Nephron progenitor cell (in vitro differentiated cells): ENCODE measurements at regions not wholly inside any gene's neighbourhood (a gene's known extent, or its start where the extent isn't known, plus 50 kb on each side); places are given as distances from the start of the nearest gene placed in this dataset.

Experiments
- DNase-seq: peaks from one replicate; pipeline ENCODE4 v3.0.0; 2021
- H3K27ac Mint-ChIP-seq: 2 replicates; pipeline ENCODE4 v1.8.0; 2021; ENCODE audit warnings: mild to moderate bottlenecking, moderate library complexity, mixed read lengths
- H3K27me3 Mint-ChIP-seq: 2 replicates; pipeline ENCODE4 v1.8.0; 2021; ENCODE audit warnings: mild to moderate bottlenecking, low read depth, mixed read lengths; ENCODE audit not compliant: poor library complexity
- H3K36me3 Mint-ChIP-seq: 2 replicates; pipeline ENCODE4 v1.8.0; 2021; ENCODE audit warnings: low read depth, mixed read lengths
- H3K4me1 Mint-ChIP-seq: 2 replicates; pipeline ENCODE4 v1.8.0; 2021; ENCODE audit warnings: mixed read lengths
- H3K4me3 Mint-ChIP-seq: 2 replicates; pipeline ENCODE4 v1.8.0; 2021; ENCODE audit warnings: mild to moderate bottlenecking, moderate library complexity, mixed read lengths
- H3K9me3 Mint-ChIP-seq: 2 replicates; pipeline ENCODE4 v1.8.0; 2021; ENCODE audit warnings: mild to moderate bottlenecking, moderate library complexity, mixed read lengths
- TF ChIP-seq, protein P1 (sequence below): fragments of 200-600 bp; sonication (generic); IDR thresholded peaks from 2 replicates; pipeline ENCODE4 v1.5.0; 2021; ENCODE audit warnings: antibody characterized with exemption

DNA sequence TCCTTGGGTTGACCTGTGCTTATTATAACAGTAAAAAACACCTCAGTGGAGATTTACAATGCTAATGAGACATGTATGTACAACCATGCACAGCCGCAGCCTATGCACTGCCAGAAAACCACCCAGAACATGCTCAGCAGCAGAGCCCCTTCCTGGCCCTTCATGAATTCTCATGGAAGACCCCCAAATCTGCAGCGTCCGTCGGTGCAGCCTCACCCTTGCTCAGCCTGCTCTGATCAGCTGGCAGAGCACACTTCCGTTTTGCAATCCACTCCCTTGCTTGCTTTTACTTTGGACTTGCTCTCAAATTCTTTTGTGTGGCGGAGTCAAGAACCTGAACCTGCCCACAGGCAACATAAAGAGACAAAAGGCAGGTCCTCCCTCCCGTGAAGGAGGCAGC is 378.2 kb upstream of the SULF2 start:
- no peak for DNase-seq
- Mint-ChIP-seq H3K27ac (no peak overlapping the region), H3K4me1 (peaks cover 42% of the 10 kb centered on the region), H3K4me3 (no peak overlapping the region), H3K9me3 (no peaks in the 10 kb centered on the region), H3K27me3 (peaks cover 15% of the 10 kb centered on the region), H3K36me3 (no peaks in the 10 kb centered on the region)
- TF ChIP-seq, protein P1, sequence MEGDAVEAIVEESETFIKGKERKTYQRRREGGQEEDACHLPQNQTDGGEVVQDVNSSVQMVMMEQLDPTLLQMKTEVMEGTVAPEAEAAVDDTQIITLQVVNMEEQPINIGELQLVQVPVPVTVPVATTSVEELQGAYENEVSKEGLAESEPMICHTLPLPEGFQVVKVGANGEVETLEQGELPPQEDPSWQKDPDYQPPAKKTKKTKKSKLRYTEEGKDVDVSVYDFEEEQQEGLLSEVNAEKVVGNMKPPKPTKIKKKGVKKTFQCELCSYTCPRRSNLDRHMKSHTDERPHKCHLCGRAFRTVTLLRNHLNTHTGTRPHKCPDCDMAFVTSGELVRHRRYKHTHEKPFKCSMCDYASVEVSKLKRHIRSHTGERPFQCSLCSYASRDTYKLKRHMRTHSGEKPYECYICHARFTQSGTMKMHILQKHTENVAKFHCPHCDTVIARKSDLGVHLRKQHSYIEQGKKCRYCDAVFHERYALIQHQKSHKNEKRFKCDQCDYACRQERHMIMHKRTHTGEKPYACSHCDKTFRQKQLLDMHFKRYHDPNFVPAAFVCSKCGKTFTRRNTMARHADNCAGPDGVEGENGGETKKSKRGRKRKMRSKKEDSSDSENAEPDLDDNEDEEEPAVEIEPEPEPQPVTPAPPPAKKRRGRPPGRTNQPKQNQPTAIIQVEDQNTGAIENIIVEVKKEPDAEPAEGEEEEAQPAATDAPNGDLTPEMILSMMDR: no peak

DNA sequence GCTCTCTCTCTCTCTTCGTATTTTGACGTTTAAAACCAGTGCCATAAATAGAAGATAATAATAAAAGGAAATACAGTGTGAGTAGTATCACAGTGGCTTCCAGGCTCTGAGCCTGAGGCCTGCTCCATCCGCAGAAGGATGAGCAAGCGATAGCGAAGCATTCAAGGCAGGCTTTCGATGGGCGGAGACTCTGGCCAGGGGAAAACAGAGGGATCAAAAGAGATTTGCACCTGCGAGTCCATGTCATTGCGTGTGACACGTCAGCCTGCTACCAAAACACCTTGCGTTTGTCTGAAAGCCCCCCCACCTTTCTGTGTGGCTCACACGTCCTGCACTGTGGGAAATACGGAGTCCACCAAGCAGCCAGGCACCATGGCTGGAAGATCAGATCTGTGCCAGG is 377.3 kb upstream of the SULF2 start:
- no peaks in the 10 kb centered on the region for H3K36me3 Mint-ChIP-seq
- peaks cover 5% of the 10 kb centered on the region for H3K9me3 Mint-ChIP-seq

DNA sequence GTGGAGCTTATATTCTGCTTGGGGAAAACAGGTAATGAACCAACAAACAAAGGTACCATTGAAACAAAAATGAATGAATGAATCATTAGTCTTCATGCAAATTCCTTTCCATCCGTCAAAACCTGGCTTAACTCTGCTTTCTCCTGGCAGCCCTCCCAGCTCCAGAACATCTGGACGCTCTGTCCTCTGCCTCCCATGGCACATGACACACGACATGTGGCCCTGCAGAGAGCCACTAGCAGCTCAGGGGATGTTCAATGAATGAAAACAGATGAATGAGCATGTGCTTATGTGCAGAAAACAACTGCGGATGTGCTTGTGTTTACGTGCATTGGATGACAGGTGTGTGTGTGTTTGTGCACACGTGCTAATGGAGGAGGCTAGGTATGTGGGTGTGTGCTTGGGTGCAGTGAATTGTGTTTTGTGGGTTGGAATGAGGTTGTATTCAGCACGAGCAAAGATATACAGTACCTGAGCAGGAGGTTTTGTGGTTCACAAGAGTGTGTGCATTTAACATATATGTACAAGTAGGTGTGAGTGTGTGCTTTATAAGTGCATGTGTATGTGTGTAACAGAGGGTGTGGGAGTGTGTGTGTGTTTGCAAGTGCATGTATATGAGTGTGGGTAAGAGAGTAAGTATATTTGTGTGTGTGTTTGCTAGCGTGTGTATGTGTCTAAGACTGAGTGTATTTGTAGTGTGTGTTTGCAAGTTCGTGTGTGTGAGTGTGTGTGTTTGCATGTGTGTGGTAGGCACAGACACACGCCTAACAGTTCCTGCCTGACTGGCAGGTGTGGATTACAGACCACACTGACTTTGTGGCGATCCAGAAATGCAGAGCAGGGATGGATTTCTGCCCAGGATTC is 374.1 kb upstream of the SULF2 start:
- Mint-ChIP-seq H3K4me1 (peaks cover 18% of the 10 kb centered on the region), H3K4me3 (no peak overlapping the region), H3K36me3 (no peaks in the 10 kb centered on the region), H3K27me3 (peaks cover 15% of the 10 kb centered on the region), H3K9me3 (peaks cover 30% of the 10 kb centered on the region), H3K27ac (no peak overlapping the region)
- DNase-seq: no peak
- TF ChIP-seq, protein P1: no peak

More for the DNA sequence above, 377.3 kb upstream of the SULF2 start:
- Mint-ChIP-seq H3K27ac (no peak overlapping the region), H3K4me3 (no peak overlapping the region), H3K27me3 (peaks cover 20% of the 10 kb centered on the region), H3K4me1 (peaks cover 36% of the 10 kb centered on the region)
- DNase-seq: no peak
- TF ChIP-seq, protein P1: no peak

DNA sequence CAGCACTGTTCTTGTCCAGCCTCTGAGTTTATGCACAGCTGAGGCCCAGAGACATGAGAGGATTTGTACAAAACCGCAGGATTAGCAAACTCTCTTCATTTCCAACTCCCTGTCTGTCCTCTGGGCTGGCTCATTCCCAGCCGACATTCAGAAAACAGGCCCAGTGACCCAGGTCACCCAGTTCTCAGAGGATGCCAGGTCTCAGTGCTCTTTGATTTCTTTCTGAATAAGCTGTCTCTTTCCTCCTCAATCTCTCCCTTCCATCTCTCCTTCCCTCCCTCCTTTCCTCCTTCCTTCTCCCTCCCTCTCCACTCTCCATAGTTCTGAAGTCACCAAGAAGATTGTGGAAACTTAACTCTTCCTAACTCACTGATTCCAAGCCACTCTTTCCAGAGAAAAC is 372.7 kb upstream of the SULF2 start:
- DNase-seq: no peak
- TF ChIP-seq, protein P1: no peak
- peaks cover 20% of the 10 kb centered on the region for H3K4me1 Mint-ChIP-seq
- H3K27ac Mint-ChIP-seq: no peak overlapping the region
- no peak overlapping the region for H3K4me3 Mint-ChIP-seq
- peaks cover 30% of the 10 kb centered on the region for H3K9me3 Mint-ChIP-seq
- H3K36me3 Mint-ChIP-seq: no peaks in the 10 kb centered on the region
- H3K27me3 Mint-ChIP-seq: peaks cover 19% of the 10 kb centered on the region

DNA sequence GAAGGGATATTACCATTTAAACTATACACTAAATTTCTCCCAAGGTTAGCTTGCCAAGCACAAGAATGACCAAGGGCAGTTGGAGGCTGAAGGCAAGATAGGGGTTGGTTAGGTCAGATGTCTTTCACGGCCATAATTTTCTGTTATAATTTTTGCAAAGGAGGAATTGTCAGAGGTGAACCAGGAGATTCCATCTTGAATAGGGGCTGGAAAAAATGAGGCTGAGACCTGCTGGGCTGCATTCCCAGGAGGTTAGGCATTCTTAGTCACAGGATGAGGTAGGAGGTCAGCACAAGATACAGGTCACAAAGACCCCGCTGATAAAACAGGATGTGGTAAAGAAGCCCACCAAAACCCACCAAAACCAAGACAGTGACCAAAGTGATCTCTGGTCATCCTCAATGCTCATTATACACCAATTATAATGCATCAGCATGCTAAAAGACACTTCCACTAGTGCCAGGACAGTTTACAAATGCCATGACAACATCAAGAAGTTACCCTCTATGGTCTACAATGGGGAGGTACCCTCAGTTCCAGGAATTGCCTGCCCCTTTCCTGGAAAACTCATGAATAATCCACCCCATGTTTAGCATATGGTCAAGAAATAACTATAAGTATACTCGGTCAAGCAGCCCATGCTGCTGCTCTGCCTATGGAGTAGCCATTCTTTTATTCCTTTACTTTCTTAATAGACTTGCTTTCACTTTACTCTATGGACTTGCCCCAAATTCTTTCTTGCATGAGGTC is 371.8 kb upstream of the SULF2 start:
- Mint-ChIP-seq H3K4me1 (peaks cover 20% of the 10 kb centered on the region), H3K36me3 (no peaks in the 10 kb centered on the region), H3K27ac (no peak overlapping the region), H3K9me3 (peaks cover 30% of the 10 kb centered on the region), H3K27me3 (peaks cover 22% of the 10 kb centered on the region), H3K4me3 (no peak overlapping the region)
- TF ChIP-seq, protein P1: no peak
- no peak for DNase-seq
